ENCODE measurements at regions not wholly inside any gene's neighbourhood (a gene's known extent, or its start where the extent isn't known, plus 50 kb on each side); places are given as distances from the start of the nearest gene placed in this dataset.

DNA sequence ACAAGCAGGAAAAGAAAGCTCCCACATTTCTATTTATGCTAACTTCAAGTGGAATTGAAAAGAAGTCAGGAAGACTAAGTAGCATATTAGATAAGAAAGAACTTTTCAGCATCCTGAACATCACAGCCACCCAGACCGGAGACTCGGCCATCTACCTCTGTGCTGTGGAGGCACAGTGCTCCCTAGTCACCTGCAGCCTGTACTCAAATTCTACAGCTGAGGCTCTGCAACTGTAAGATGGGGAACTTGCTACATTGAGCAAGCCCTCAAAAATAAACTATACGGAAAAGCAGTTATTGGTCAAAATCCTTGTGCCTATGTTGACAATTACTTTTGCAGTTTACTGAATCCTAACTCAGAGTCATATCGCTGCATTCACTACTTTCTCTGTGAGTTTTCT, 361.9 kb downstream of the DAD1 start:
- TF ChIP-seq POLR2A (IDR thresholded peaks at IDR 0.05; ENCODE audit: low read depth, low read length): no peak
- TF ChIP-seq RAD21 (IDR thresholded peaks at IDR 0.05; ENCODE audit: low read length): no peak

Measured in IMR-90 (cell line).